Keratinocyte (primary cell): ENCODE measurements at regions not wholly inside any gene's neighbourhood (a gene's known extent, or its start where the extent isn't known, plus 50 kb on each side); places are given as distances from the start of the nearest gene placed in this dataset.

ENCODE experiments used
- DNase-seq: peaks from one replicate; pipeline ENCODE4 v3.0.0-alpha.2; 2011; ENCODE audit warnings: low read depth, missing footprints, low spot score
- FAIRE-seq: peaks from 2 replicates; lab custom pipeline; 2011; peaks lifted over from hg19 to GRCh38; lab: Jason Lieb, UNC
- H2AFZ ChIP-seq: 2 replicates; pipeline ENCODE4 v1.6.0; 2012; ENCODE audit warnings: low read length, control low read depth, inconsistent platforms; ENCODE audit not compliant: control insufficient read depth
- H3K27ac ChIP-seq: 2 replicates; pipeline ENCODE4 v1.5.1; 2011; ENCODE audit warnings: low read length; ENCODE audit not compliant: control insufficient read depth, insufficient read depth
- H3K27me3 ChIP-seq: 3 replicates; pipeline ENCODE4 v1.6.0; 2011; ENCODE audit warnings: low read length; ENCODE audit not compliant: control insufficient read depth, insufficient read depth; ENCODE audit errors: extremely low read depth
- H3K36me3 ChIP-seq, 2 experiments: 2 replicates in 1 of 2; 3 replicates in 1 of 2; pipeline ENCODE4 v1.5.1; 2011; ENCODE audit warnings: low read length in 2 of 2, mild to moderate bottlenecking in 1 of 2; ENCODE audit not compliant: control insufficient read depth in 2 of 2, insufficient read depth in 2 of 2; ENCODE audit errors: extremely low read depth in 1 of 2
- H3K4me1 ChIP-seq: 3 replicates; pipeline ENCODE4 v1.5.1; 2011; ENCODE audit warnings: low read length; ENCODE audit not compliant: control insufficient read depth, insufficient read depth; ENCODE audit errors: extremely low read depth
- H3K4me2 ChIP-seq: 3 replicates; pipeline ENCODE4 v1.6.0; 2011; ENCODE audit warnings: low read depth, low read length; ENCODE audit not compliant: control insufficient read depth, insufficient read depth; ENCODE audit errors: extremely low read depth
- H3K4me3 ChIP-seq, 3 experiments: fragments of 200-600 bp in 1 of 3; sonication (generic) in 1 of 3; 2 replicates in 2 of 3; 3 replicates in 1 of 3; pipeline ENCODE4 v1.5.1; 2011 to 2016; ENCODE audit warnings: low read length in 3 of 3, mild to moderate bottlenecking in 3 of 3, control low read depth in 2 of 3, inconsistent platforms in 1 of 3, low read depth in 1 of 3, mixed read lengths in 1 of 3, mixed run types in 1 of 3, moderate library complexity in 1 of 3; ENCODE audit not compliant: control insufficient read depth in 2 of 3, insufficient read depth in 2 of 3; ENCODE audit errors: extremely low read depth in 1 of 3
- H3K79me2 ChIP-seq: 2 replicates; pipeline ENCODE4 v1.6.0; 2012; ENCODE audit warnings: low read length; ENCODE audit not compliant: control insufficient read depth, insufficient read depth
- H3K9ac ChIP-seq: 3 replicates; pipeline ENCODE4 v1.6.0; 2011; ENCODE audit warnings: low read length; ENCODE audit not compliant: control insufficient read depth, insufficient read depth; ENCODE audit errors: extremely low read depth
- H3K9me1 ChIP-seq: 3 replicates; pipeline ENCODE4 v1.6.0; 2011; ENCODE audit warnings: low read length; ENCODE audit not compliant: control insufficient read depth, insufficient read depth; ENCODE audit errors: extremely low read depth
- H3K9me3 ChIP-seq: 2 replicates; pipeline ENCODE4 v1.5.1; 2012; ENCODE audit warnings: low read depth, low read length; ENCODE audit not compliant: control insufficient read depth
- H4K20me1 ChIP-seq: 3 replicates; pipeline ENCODE4 v1.6.0; 2011; ENCODE audit warnings: low read length; ENCODE audit not compliant: control insufficient read depth, insufficient read depth; ENCODE audit errors: extremely low read depth
- CTCF ChIP-seq, 3 experiments: IDR thresholded peaks in 1 of 3; conservative IDR thresholded peaks in 1 of 3; optimal IDR thresholded peaks in 1 of 3; 2 replicates in 2 of 3; 3 replicates in 1 of 3; pipeline versions ENCODE3 to v1.5.1; 2011; ENCODE audit warnings: low read length in 3 of 3, mild to moderate bottlenecking in 3 of 3, moderate library complexity in 2 of 3, control low read depth in 1 of 3, inconsistent platforms in 1 of 3; ENCODE audit not compliant: insufficient read depth in 2 of 3; ENCODE audit errors: extremely low read depth in 1 of 3
- EZH2 ChIP-seq: IDR thresholded peaks from one replicate; pipeline ENCODE4 v1.6.1; 2012; ENCODE audit warnings: inconsistent platforms, mild to moderate bottlenecking, low read length, moderate library complexity
- dilution Hi-C: fragments of 300-500 bp; cut with MboI; formaldehyde crosslinking; loops from one replicate; pipeline ENCODE4 v1.7.0; 2020; ENCODE audit warnings: low sequenced_read_pairs; ENCODE audit not compliant: extremely low pct_ligation_motif_present

GRCh38 chr1:221993444-221993948, 251.6 kb upstream of the DUSP10 start:
- no peaks in the 10 kb centered on the region for H4K20me1 ChIP-seq
- dilution Hi-C loops = no loop called here
- TF ChIP-seq CTCF (optimal IDR thresholded peaks at IDR 0.05 in 1 of 3, IDR thresholded peaks at IDR 0.05 in 1 of 3, conservative IDR thresholded peaks at IDR 0.05 in 1 of 3; ENCODE audit: extremely low read depth in 1 of 3, insufficient read depth in 2 of 3, low read length in 3 of 3) (no peak), EZH2 (no peak)

GRCh38 chr1:221992427-221992826, 250.5 kb upstream of the DUSP10 start:
- H2AFZ ChIP-seq = no peak overlapping the region
- no peak overlapping the region for H3K4me3 ChIP-seq
- no peaks in the 10 kb centered on the region for H3K9me1 ChIP-seq
- no peaks in the 10 kb centered on the region for H4K20me1 ChIP-seq
- dilution Hi-C loops = no loop called here
- H3K27ac ChIP-seq = no peak overlapping the region
- DNase-seq (no peak), FAIRE-seq (no peak)
- H3K9ac ChIP-seq = no peak overlapping the region
- H3K4me2 ChIP-seq = no peak overlapping the region
- no peaks in the 10 kb centered on the region for H3K79me2 ChIP-seq
- H3K4me1 ChIP-seq = peaks cover 36% of the 10 kb centered on the region
- H3K36me3 ChIP-seq = no peaks in the 10 kb centered on the region
- TF ChIP-seq EZH2 (no peak), CTCF (optimal IDR thresholded peaks at IDR 0.05 in 1 of 3, IDR thresholded peaks at IDR 0.05 in 1 of 3, conservative IDR thresholded peaks at IDR 0.05 in 1 of 3; ENCODE audit: extremely low read depth in 1 of 3, insufficient read depth in 2 of 3, low read length in 3 of 3) (no peak)
- no peaks in the 10 kb centered on the region for H3K9me3 ChIP-seq
- H3K27me3 ChIP-seq = no peaks in the 10 kb centered on the region

More at GRCh38 chr1:221993444-221993948, 251.6 kb upstream of the DUSP10 start:
- Histone ChIP-seq H3K27ac (peak overlapping the region; percentile 54), H3K27me3 (no peaks in the 10 kb centered on the region), H2AFZ (no peak overlapping the region), H3K36me3 (no peaks in the 10 kb centered on the region), H3K9me3 (no peaks in the 10 kb centered on the region), H3K9ac (no peak overlapping the region), H3K4me1 (peaks cover 25% of the 10 kb centered on the region), H3K4me3 (no peak overlapping the region), H3K4me2 (no peak overlapping the region), H3K9me1 (no peaks in the 10 kb centered on the region), H3K79me2 (no peaks in the 10 kb centered on the region)
- DNase-seq = no peak
- no peak for FAIRE-seq
